Nephron progenitor cell (in vitro differentiated cells): ENCODE measurements at regions not wholly inside any gene's neighbourhood (a gene's known extent, or its start where the extent isn't known, plus 50 kb on each side); places are given as distances from the start of the nearest gene placed in this dataset.
"Not testable (repeated sequence)": the region's sequence is repeated elsewhere in the genome, so short reads cannot be mapped to it uniquely, and the experiment has no call there.

ENCODE experiments used
- DNase-seq: peaks from one replicate; pipeline ENCODE4 v3.0.0; 2021
- H3K27ac Mint-ChIP-seq: 2 replicates; pipeline ENCODE4 v1.8.0; 2021; ENCODE audit warnings: mild to moderate bottlenecking, moderate library complexity, mixed read lengths
- H3K27me3 Mint-ChIP-seq: 2 replicates; pipeline ENCODE4 v1.8.0; 2021; ENCODE audit warnings: mild to moderate bottlenecking, low read depth, mixed read lengths; ENCODE audit not compliant: poor library complexity
- H3K36me3 Mint-ChIP-seq: 2 replicates; pipeline ENCODE4 v1.8.0; 2021; ENCODE audit warnings: low read depth, mixed read lengths
- H3K4me1 Mint-ChIP-seq: 2 replicates; pipeline ENCODE4 v1.8.0; 2021; ENCODE audit warnings: mixed read lengths
- H3K4me3 Mint-ChIP-seq: 2 replicates; pipeline ENCODE4 v1.8.0; 2021; ENCODE audit warnings: mild to moderate bottlenecking, moderate library complexity, mixed read lengths
- H3K9me3 Mint-ChIP-seq: 2 replicates; pipeline ENCODE4 v1.8.0; 2021; ENCODE audit warnings: mild to moderate bottlenecking, moderate library complexity, mixed read lengths
- TF ChIP-seq, protein P1 (sequence below): fragments of 200-600 bp; sonication (generic); IDR thresholded peaks from 2 replicates; pipeline ENCODE4 v1.5.0; 2021; ENCODE audit warnings: antibody characterized with exemption

DNA sequence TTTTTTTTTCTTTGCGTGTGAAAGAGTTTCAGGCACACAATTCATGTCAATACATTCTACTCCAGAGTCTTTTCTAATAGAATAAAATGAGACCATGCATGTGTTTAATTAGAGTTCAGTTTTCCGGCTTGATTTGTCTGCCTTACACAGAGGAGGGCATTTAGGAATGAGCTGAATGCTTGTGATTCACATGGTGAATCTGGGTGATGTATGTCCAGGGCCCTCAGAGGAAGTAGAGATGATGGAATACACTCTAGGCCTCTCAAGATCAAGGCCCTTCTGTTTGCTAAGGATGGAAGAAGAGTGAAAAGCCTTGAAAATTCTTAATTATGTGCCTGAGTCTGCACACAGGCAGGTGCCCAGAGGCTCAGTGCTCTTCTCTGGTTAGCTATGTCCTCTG lies 71.0 kb upstream of the CYRIA start:
- Mint-ChIP-seq H3K9me3 (no peaks in the 10 kb centered on the region), H3K36me3 (no peaks in the 10 kb centered on the region), H3K27me3 (peaks cover 12% of the 10 kb centered on the region), H3K27ac (no peak overlapping the region), H3K4me1 (peaks cover 13% of the 10 kb centered on the region), H3K4me3 (no peak overlapping the region)
- TF ChIP-seq, protein P1, sequence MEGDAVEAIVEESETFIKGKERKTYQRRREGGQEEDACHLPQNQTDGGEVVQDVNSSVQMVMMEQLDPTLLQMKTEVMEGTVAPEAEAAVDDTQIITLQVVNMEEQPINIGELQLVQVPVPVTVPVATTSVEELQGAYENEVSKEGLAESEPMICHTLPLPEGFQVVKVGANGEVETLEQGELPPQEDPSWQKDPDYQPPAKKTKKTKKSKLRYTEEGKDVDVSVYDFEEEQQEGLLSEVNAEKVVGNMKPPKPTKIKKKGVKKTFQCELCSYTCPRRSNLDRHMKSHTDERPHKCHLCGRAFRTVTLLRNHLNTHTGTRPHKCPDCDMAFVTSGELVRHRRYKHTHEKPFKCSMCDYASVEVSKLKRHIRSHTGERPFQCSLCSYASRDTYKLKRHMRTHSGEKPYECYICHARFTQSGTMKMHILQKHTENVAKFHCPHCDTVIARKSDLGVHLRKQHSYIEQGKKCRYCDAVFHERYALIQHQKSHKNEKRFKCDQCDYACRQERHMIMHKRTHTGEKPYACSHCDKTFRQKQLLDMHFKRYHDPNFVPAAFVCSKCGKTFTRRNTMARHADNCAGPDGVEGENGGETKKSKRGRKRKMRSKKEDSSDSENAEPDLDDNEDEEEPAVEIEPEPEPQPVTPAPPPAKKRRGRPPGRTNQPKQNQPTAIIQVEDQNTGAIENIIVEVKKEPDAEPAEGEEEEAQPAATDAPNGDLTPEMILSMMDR, result no peak
- no peak for DNase-seq

DNA sequence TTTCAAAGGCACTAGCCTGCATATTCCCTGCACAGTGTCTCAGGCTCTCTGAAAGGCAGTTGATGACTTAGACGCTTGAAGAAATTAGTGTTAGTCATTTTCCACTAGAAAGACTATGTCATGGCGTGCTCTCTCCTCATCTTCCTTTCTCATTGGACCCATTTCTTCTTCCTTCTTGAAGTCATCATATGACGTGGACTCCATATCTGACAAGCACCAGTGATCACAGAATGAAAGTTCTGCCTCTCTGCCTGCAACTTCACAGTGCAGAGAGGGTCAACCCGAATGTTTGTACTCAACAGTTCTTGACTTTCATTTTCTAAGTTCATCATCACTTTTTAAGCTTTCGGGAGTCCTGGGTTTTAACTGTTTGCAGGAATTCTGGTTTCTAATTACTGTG lies 63.7 kb upstream of the CYRIA start:
- TF ChIP-seq, protein P1, result no peak
- Mint-ChIP-seq H3K27me3 (peaks cover 21% of the 10 kb centered on the region), H3K36me3 (no peaks in the 10 kb centered on the region), H3K9me3 (no peaks in the 10 kb centered on the region), H3K4me3 (no peak overlapping the region), H3K4me1 (peaks cover 8% of the 10 kb centered on the region), H3K27ac (no peak overlapping the region)
- DNase-seq, result no peak

DNA sequence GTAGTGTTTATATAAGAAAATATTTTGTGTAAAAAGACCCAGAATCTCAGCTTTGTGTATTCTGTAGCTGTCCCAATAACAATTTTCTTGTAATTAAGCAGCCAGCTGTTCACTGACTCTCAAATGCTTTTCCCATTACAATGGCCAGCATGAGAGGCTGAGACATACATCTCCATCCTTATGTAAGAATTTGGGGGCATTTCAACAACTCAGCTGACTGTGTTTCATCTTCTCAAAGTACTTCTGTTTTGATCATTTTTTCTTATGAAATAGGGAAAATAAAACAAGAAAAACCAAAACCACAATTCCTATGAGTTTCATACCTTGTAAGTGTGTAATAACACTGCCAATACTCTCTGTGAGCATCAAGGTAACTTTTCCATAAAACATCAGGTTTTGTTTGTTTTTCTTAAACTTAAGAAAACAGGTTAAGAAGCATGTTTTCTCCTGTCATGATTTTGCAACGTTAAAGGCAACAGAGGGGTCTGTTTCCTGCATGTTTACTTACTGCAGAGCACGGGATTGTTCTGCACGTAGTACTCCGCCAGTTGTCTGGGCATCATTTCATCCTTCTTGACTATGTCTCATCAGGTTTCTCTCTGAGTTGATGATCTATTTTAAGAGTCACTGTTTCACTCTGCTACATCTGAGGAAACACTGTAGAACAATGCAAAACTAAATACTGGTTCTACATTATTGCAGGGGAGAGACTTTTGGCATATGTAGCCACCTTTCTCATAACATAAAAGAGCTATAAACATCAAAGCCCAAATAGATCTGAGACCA lies 62.9 kb upstream of the CYRIA start:
- Mint-ChIP-seq H3K4me3 (no peak overlapping the region), H3K27ac (no peak overlapping the region), H3K4me1 (peaks cover 8% of the 10 kb centered on the region), H3K36me3 (no peaks in the 10 kb centered on the region), H3K9me3 (no peaks in the 10 kb centered on the region), H3K27me3 (peaks cover 23% of the 10 kb centered on the region)
- no peak for DNase-seq
- TF ChIP-seq, protein P1, result no peak

DNA sequence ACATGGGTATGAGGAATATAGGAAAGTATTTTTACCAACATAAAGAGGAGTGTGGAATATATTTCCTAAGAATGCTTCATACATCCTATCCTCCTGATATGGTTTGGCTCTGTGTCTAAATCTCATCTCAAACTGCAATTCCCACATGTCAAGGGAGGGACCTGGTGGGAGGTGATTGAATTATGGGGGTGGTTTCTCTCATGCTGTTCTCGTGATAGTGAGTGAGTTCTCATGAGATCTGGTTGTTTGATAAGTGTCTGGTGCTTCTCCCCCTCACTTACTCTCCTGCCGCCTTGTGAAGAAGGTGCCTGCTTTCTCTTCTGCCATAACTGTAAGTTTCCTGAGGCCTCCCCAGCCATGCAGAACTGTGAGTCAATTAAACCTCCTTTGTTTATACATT lies 62.2 kb upstream of the CYRIA start:
- H3K4me3 Mint-ChIP-seq, H3K27ac Mint-ChIP-seq, H3K9me3 Mint-ChIP-seq: not testable (repeated sequence)

DNA sequence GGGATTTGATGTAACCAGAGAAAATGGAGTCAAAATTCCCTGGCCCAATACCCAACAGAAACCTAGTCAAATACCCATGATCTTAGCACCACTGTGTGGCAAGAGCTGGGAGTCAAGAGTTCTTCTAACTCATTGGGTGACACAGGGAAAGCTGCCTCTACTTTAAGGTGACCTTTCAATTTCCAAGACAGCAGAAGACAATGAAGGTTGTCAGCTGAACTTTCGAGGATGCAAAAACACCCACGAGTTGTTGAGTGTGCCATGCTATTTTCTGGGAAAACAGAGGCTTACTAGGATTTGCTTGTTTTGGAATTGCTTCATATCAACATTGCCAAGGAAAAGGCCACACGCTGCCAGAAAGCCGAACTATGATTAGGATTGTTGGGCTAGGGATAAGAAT lies 61.6 kb upstream of the CYRIA start:
- Mint-ChIP-seq H3K4me3 (no peak overlapping the region), H3K27me3 (peaks cover 24% of the 10 kb centered on the region), H3K4me1 (peaks cover 19% of the 10 kb centered on the region), H3K36me3 (no peaks in the 10 kb centered on the region), H3K9me3 (no peaks in the 10 kb centered on the region), H3K27ac (no peak overlapping the region)
- TF ChIP-seq, protein P1, result no peak
- DNase-seq, result no peak

More for the DNA sequence above, 62.2 kb upstream of the CYRIA start:
- not testable (repeated sequence) for H3K36me3 Mint-ChIP-seq, DNase-seq
- H3K27me3 Mint-ChIP-seq, result peaks cover 23% of the 10 kb centered on the region
- peaks cover 14% of the 10 kb centered on the region for H3K4me1 Mint-ChIP-seq

DNA sequence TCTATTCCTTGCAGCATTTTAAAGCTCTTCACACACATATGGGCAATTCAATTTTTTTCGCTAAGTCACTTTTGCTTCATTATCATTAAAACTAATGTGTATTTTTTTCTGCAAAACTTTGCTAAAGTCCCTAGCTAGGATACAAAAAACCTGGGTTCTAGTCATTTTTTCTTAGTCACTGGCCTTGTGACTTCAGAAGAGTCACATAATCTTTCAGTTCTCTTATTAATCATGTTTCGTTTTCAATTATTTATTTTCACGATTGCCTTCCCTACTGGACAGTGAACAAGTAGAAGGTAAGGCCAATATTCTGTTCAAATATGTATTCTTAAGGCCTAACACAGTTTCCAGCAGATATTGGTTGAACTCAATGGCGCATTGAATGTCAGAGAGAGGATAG lies 60.9 kb upstream of the CYRIA start:
- Mint-ChIP-seq H3K27me3 (peaks cover 23% of the 10 kb centered on the region), H3K36me3 (no peaks in the 10 kb centered on the region), H3K27ac (no peak overlapping the region), H3K9me3 (no peaks in the 10 kb centered on the region), H3K4me3 (no peak overlapping the region), H3K4me1 (peaks cover 23% of the 10 kb centered on the region)
- TF ChIP-seq, protein P1, result no peak
- no peak for DNase-seq
